GM13976 (cell line): ENCODE measurements at regions not wholly inside any gene's neighbourhood (a gene's known extent, or its start where the extent isn't known, plus 50 kb on each side); places are given as distances from the start of the nearest gene placed in this dataset.

Experiments used
- DNase-seq: peaks from one replicate; pipeline ENCODE4 v3.0.0; 2012; ENCODE audit warnings: low spot score
- CTCF ChIP-seq: IDR thresholded peaks from 2 replicates; pipeline ENCODE4 v1.5.1; 2012; ENCODE audit warnings: borderline replicate concordance, mild to moderate bottlenecking; ENCODE audit not compliant: insufficient read depth; ENCODE audit errors: extremely low read depth, missing control alignments, control extremely low read depth
- in situ Hi-C: fragments of 300-500 bp; cut with MboI; formaldehyde crosslinking; loops from one replicate; pipeline ENCODE4 v1.12.0; 2022; ENCODE audit warnings: low sequenced_read_pairs, mixed read lengths, inconsistent platforms; ENCODE audit not compliant: unreplicated experiment

- in situ Hi-C loops = no loop called here
- no peak for TF ChIP-seq CTCF
- DNase-seq = no peak
Observed at GRCh38 chr10:130464426-130464825, 328.2 kb downstream of the GLRX3 start.

- in situ Hi-C loops = no loop called here
- no peak for DNase-seq
- no peak for TF ChIP-seq CTCF
Observed at GRCh38 chr10:130466271-130466997, 330.2 kb downstream of the GLRX3 start.

GRCh38 chr10:130470286-130470685 lies 334.1 kb downstream of the GLRX3 start:
- in situ Hi-C loops = no loop called here
- DNase-seq = no peak
- no peak for TF ChIP-seq CTCF

GRCh38 chr10:130470973-130471372 lies 334.8 kb downstream of the GLRX3 start:
- TF ChIP-seq CTCF = no peak
- in situ Hi-C loops = no loop called here
- DNase-seq = no peak

- no peak for DNase-seq
- TF ChIP-seq CTCF = no peak
- in situ Hi-C loops = no loop called here
Observed at GRCh38 chr10:130471486-130471885, 335.3 kb downstream of the GLRX3 start.

- DNase-seq = no peak
- TF ChIP-seq CTCF = no peak
- in situ Hi-C loops = no loop called here
Observed at GRCh38 chr10:130472236-130472635, 336.0 kb downstream of the GLRX3 start.

GRCh38 chr10:130474591-130474990 lies 338.4 kb downstream of the GLRX3 start:
- in situ Hi-C loops = no loop called here
- no peak for TF ChIP-seq CTCF
- no peak for DNase-seq
